GM21515 (cell line): ENCODE measurements at regions not wholly inside any gene's neighbourhood (a gene's known extent, or its start where the extent isn't known, plus 50 kb on each side); places are given as distances from the start of the nearest gene placed in this dataset.

Source experiments
- ATAC-seq: cut with Tn5 transposase; IDR thresholded peaks from one replicate; pipeline ENCODE4 v1.9.1; 2021; ENCODE audit not compliant: unreplicated experiment

DNA sequence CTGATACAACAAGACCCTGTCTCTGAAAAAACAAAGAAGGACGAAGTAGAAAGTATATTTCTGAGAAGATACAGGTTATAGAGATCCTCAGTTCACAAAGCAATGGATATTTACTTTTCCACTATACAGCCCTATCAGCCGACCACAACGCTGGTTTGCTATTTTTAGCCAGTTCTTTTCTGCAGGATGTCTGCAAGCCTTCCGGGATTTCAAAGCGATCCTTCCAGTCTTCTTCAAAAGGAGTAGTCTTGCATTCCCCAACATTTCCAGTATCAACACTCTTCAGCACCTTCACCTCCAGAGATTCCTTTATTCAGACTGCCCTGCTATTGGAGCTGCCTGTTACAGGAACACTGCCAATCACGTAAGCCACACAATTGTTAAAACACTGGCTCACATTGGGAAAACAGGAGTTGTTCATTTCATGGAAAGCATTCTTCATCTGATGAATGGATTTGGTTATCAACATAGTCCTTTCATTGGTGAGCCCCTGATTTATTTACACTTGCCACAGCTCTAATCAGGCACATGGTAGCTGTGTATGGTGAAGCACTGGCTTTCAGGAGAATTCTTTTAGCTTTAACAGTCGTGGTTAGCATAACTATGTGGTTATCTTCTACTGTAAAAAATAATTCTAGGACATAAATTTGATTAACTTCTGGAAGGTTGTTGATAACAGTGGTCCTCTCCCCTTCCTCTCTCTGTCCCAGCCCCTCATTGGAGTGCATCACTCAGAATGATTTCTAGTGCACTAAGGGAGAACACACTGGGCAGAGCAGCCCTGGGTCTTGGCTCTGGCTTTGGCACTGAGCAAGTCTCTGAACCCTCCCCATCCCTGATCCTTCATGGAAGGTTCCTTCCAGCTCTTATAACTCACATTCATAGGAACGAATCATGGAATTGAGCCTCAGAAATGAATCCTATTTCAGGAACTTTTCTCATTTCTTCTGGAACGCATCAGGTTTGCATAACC lies 109.9 kb upstream of the SORBS2 start:
- no peak for ATAC-seq

DNA sequence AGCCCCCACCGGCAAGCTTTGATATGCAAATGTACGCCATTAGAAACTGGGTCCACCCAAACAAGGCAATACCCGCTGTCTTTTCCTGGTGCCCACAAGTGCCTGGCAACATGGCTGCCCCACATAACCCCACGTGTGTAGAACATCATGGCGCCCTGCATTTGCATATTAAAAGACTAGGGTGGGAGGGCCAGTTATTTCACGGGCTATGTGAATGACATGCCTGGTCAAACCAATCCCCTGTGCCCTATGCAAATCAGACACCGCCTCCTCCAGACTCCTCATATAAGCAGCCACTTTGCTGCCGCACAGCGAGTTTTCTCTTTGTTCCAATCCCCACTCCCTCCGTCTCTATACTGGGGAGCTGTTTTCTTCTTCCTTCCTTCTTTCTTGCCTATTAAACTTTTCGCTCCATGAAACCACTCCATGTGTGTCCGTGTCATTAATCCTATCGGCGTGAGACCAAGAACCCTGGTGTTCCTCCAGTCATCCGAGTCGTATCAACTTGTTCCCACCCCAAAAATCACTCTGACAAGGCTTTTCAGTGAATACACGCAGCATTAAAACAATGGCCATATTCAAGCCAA lies 112.6 kb upstream of the SORBS2 start:
- ATAC-seq: no peak

DNA sequence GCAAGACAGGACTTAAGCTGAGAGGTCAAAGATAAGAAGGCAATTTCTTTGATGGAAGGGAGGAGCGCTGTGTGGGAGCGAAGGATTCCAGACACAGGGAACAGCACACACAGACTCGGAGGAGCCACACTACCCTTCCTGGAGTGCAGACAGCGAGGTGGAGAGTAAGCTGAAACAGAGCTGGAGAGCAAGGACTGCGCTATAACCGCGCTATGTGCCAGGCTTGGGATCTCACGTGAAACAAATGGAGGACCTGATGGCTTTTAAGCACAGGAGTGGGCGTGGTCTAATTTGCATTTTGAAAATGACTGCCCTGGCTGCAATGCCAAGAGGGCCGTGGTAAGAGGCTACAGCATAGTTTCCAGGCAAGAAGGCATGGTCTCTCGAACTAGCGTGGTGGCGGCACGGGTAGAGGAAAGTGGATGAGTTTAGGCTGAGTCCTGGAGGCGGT lies 113.9 kb upstream of the SORBS2 start:
- no peak for ATAC-seq

DNA sequence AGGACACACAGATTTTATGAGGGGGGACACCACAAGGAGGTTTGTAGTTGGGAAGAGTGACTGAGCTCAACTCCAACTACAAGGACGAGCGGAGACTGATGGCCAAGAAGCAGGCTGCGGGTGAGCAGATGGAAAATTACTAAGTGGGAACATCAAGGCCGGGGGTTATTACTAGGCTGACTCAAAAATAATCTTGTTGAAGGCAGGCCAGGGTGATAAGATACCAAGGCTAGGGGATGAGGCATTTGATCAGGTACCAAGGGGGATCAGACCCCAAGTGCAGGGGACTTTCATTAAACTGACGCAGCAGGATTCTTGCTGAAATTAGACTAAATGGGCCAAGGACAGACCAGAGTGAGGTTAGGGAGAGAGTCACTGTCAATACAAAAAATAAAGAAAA lies 119.4 kb upstream of the SORBS2 start:
- ATAC-seq: no peak

DNA sequence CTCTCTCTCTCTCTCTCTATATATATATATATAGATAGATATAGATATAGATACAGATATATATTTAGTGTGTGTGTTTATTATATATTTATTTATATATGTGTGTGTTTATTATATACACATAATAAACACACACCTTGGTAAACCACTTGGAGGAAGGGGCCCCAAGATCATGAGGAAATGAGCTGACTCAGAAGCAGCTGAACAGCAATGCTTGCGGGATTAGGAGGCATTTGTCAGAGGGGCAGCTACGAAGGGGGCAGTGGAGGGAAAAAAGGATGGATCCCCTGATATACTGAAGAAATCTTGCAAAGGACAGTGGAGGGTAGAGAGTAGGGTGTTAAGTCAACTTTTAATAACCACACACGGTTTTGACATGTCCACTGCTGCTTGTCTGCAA lies 120.0 kb upstream of the SORBS2 start:
- ATAC-seq: no peak

DNA sequence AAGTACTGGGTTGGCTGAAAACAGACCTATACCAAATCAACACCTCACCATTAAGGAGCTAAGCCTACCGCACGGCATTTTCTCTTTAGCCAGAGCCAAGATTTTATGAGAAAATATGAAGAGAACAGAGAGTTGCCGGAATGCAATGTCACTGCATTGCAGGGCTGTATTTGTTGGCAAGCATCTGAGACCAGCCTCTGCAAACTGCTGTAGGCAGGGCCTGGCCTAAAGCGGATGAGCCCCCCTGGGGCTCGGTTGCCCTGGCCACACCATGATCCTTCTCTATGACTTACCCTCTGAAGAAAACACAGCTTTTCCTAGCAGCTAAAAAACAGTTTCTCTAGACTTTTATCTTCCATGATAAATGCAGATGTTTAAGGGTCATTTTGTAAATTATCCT lies 120.5 kb upstream of the SORBS2 start:
- ATAC-seq: no peak

DNA sequence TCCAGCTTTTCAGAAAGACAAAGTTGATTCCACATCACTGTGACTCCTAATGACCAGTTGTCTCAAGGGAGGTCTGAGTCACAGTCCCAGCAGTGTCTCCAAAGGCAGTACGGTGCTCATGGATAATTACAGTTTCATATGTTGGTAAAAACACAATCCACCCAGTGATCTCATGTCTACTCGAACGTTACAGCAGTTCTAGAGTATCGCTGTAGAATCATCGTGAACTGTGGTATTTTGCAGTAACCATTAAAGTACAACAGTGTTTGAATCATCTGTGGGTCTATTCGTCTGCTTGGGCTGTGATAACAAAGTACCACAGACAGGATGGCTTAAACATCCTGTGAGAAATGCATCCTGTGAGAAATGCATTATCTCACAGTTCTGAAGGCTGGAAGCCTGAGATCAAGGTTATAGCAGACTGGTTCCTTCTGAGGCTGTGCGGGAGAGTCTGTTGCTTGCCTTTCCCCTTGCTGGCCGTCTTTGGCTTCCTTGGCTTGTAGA lies 121.1 kb upstream of the SORBS2 start:
- ATAC-seq: no peak

DNA sequence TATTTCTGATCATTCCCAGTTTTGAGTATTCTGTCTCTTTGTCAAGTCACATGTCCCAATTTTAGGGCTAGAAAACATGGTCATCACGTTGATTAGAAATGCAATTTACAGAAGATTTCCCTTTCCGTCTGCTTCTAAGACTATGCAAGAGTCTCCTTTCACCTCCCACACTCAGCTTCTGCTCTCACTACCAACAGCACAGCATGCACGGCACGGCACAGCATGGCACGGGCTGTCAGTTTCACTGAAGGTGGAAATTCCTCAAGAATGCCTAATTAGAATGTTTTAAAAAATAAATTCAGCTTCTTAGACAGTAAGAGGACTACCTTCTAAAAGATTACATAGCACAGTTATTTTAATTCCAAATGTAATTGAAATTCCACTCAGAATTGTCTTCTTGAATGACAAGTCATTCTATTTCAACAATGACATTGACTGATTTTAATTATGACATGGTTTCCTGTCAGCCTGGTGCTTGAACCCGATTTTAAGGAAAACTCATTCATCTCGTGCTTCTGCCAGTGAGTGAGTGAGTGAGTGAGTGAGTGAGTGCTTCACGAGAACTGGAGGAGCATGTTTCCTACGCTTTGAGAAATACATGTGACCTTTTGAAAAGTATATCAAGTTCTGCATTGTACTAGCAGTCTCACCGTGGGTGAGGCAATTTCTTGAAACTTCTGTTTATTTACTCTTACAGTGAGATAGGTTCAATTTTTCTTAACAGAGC lies 124.8 kb upstream of the SORBS2 start:
- no peak for ATAC-seq

DNA sequence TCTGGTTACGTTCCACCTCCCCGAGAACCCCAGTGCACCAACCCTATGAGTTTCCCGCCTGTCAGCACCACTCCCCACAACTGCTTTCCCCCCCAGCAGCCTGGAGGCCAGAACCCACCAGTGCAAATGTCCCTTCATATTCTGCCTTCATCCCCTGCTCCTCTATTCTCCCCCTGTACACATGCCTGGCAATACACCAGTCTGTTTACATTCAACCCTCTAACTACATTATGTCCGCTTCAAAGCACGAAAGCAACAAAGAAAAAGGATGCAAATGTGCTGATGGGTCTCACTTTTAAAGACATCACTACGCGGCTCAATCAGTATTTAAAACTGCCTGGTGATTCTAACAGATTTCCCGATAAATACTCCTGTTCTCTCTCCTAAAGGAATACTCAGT lies 126.7 kb upstream of the SORBS2 start:
- no peak for ATAC-seq

DNA sequence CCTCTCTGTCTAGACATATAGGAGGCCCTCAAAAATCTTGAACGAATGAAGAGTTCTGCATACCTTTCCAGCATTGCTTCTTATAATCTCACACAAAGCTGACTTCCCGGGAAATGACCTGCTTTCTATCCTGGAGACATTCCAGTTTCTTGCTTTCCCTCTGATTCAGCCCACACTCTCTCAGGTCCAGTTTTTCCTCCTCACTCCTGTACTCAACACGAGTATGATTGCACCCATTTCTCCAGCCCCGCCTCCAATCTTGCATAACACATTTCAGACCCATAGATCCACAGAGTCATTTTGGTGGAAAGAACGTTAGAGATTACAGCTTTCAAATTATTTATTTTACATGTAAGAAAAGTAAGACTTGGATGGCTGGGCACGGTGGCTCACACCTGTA lies 127.5 kb upstream of the TLR3 start:
- no peak for ATAC-seq

DNA sequence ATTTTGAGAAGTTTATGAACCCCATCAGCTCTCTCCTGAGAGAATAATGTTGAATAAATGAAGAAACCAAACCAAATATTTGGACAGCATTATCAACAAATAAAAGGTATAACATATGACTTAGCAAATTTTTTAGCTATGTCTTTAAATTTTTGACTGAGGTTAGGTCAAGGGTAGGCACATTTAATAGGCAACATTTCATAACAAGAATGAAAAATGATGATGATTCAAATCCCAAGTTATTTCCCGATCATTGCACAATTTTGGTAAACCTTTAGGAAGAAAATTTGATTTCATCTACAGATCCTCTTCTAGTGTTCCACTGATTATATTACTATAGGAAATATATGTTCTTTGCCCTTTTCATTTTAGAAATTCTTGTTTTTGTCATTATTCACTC lies 123.7 kb upstream of the TLR3 start:
- ATAC-seq: no peak

DNA sequence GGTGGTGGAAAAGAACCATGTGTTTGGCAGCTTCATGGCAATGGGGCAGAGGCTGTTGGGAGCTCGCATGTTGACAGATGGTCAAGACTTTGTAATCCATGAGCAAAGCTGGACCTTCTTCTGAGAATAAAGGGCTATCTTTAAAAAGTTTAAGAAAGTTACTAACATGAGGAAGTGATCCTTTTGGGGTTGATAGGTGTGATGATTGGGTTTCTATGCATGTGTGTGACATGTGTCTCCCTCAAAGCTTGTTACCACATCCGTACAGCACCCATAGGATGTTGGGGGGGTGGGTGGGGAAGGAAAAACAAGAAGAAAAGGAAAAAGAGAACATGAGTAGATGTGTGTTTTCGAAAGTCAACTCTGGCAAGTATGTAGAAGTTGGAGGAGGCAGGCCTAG lies 123.0 kb upstream of the TLR3 start:
- no peak for ATAC-seq

DNA sequence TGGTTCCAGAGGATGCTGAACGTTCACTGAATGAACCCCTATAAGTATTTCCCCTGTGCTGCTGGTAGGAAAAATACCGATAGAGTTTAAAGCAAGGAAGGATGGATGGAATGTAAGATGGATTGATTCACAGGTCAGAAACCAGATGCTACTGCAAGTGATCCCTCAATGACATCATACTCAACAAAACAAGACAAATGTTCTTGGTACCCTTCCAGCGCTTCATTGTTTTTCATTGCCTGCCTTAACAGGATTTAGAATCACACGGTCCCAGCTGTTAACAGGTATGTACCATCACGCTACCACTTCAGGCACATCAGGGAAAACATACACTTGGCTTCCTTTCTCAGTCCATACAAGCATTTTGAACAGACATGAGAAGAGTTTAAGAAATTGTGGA lies 118.1 kb upstream of the TLR3 start:
- ATAC-seq: no peak

DNA sequence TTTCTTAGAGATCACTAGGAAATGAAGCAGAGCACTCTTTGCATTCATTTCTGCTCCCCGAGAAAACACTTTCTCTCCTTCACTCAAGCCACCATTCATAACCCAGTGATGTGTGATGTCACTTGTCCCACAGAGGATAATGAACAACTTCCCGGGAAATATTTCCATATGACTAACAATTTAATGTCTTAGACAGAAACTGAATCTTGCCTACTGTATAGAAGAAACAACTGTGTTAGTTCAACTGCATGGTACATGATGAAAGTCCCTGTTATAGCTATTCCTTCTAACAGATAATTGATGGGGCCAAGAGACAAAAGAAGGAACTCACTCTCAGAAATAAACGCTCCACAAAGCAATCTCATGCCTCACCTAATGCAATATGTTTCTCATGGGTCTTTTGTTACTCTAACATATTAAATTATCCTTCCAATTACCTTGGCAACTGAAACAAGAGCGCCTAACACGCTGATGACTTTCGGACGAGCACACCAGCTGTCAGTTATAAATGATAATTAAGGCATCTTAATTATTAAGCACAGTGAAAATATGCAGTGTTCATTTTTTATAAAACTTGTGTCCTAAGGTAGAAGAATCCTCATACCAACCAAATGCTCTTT lies 113.7 kb upstream of the TLR3 start:
- no peak for ATAC-seq

DNA sequence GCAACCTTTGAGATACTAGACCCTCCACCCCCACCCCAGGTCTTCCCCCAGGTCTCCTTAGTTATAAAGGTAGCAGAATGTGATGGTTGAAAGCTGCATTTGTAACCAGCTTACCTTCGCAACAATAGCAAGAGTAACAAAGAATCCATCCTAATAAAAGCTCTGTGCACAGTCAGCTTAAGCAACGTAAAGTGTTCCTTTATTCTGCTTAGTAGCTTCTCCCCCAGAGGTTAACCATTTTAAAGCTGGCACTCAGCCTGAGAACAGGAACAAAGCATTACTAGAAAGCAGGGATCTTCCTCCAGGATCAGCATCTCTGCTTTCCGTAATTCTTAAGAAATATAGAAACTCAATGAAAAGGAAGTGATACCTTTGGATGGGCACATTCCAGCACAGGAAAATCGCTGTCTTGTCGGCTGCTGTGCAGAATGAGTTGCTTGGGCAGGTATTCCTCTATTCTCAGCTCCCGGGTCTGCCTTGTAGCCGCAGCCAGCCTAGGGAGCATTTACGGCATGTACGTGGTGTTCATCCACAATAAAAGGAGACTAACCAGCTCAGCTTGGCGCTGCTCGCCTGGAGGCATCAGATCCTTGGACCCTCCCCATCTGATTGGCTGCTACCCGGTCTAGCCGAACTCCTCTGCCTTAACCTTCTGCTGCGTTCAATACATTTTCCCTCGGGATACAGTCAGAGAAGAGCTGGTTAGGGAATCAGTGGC lies 113.0 kb upstream of the TLR3 start:
- ATAC-seq: no peak

DNA sequence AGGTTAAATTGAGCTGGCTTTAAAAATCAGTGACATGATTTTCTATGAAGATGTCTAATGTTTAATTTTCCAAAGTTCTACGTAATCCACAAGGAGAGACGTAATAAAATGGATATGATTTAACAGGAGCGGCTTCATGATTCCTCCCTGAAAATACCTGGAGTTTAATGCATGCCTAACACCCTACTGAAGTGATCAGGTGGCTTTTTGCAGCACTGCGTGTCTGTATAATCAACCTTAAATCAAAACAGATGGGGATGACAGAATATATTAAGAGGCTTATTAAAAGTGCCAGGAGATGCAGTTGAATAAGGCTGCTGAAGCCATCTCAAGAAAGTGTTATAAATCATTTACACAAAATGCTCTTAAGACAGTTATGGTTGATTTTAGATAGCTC lies 112.4 kb upstream of the TLR3 start:
- no peak for ATAC-seq

DNA sequence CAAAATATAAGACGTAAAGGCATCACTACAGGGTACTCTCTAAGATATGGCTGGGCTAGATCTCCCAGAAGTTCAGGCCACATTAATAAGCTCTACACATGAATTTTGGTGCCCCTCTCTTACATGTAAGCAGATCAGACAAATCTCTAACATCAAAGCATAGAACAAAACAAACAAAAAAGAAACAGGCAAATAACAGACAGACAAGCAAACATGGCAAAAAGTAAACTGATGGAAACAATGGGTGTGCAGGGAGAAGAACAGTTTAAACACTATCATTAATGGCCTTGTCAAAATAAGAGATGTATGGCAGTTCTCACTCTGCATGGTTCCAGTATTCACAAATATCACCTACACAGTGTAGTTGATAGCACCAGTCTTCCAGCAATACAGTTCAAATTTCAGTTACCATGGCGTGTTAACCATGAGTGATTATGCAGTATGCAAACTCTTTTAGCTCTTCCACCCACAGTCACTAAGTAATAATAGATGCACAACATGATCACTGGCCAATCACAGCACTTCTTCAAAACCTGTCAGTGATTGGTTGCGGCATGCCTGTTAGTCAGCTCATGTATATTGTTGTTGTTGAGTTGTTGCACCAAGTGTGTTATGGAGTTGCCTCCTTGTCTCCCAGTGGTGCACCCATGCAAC lies 110.7 kb upstream of the TLR3 start:
- ATAC-seq: no peak

DNA sequence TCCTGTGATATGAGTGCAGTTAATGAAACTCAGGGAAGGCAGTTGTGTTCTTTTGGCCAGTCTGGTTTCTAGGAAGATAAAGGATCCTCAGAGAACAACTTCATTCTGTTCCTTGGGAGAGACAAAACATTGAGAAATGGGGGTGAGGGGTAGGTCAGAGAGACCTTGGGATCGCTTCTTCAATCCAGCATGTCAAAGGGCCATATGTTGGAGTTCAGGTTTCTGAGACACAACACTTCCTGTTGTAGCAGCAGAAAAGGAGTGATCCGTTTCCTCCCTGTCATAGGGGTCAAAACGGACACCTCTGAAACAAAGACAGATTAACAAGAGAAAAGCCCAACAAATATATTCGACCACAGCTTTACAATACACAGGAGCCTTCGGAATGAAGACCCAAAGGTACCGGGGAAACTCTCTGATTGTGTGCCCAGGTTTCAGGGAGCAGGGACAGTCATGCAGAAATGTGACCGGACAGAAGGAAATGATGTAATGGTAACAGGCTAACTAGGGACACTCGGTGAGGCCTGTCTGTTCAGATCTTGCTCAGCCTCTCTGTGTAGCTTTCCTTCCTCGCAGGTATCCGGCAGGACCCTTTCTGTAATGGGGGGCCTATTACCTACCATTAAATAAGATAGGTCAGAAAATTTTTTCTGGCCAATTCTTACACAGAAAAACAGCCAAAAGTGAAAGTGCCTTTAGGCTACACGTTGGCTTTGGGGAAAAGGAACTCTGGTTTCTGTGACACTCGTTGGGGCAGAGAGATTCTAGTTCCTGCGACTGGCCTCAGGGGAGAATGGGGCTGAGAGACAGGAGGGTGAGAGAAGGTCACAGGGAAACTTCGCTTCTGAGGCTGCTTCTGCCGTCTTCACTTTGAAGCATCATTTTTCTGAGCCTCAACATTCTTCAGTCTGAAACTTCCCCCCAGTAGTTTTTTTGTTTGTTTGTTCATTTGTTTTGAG lies 103.3 kb upstream of the TLR3 start:
- peak; percentile 66 for ATAC-seq

DNA sequence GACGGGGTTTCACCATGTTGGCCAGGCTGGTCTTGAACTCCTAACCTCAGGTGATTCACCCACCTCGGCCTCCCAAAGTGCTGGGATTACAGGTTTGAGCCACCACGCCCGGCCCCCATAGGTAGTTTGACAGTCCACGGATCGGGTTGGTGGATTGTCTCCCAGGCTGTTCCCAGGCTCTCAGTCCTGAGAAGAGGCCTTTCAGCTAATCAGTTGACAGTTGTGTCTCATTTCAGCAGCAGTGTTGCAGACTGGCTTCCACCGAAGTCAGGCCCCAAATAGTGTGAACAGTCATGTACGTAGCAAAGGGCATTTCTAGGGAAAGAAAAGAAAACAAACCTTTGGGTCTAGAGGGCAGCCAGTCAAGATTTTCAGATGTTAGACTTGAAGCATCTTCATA lies 102.4 kb upstream of the TLR3 start:
- ATAC-seq: no peak
